Stimulated activated naive CD8-positive, alpha-beta T cell treated with anti-CD3 and anti-CD28 coated beads, Interleukin-15, amount 100 ng/mL, for 72 hours (primary cell): ENCODE measurements at regions not wholly inside any gene's neighbourhood (a gene's known extent, or its start where the extent isn't known, plus 50 kb on each side); places are given as distances from the start of the nearest gene placed in this dataset.
A peak's percentile ranks its signal among the peaks of the same experiment; 100 is the strongest.

Experiments
- ATAC-seq: fragments of 150-1000 bp; cut with Tn5 transposase; 2 replicates; pipeline ENCODE4 v1.10.0; 2021; ENCODE audit warnings: mild to moderate bottlenecking, moderate library complexity
- DNase-seq, 2 donors: peaks; one replicate each; pipeline ENCODE4 v3.0.0; 2021 to 2022
- H3K27ac Mint-ChIP-seq, 2 donors: one replicate each; pipeline ENCODE4 v1.8.0; 2022; ENCODE audit warnings: mild to moderate bottlenecking in 2 of 2, mixed read lengths in 2 of 2, moderate library complexity in 2 of 2
- H3K27me3 Mint-ChIP-seq: one replicate; pipeline ENCODE4 v1.8.0; 2022; ENCODE audit warnings: mixed read lengths
- H3K4me1 Mint-ChIP-seq: one replicate; pipeline ENCODE4 v1.8.0; 2022; ENCODE audit warnings: mild to moderate bottlenecking, mixed read lengths
- H3K4me3 Mint-ChIP-seq, 2 donors: one replicate each; pipeline ENCODE4 v1.8.0; 2022; ENCODE audit warnings: mild to moderate bottlenecking in 2 of 2, mixed read lengths in 2 of 2, moderate library complexity in 1 of 2
- H3K9me3 Mint-ChIP-seq, 2 donors: one replicate each; pipeline ENCODE4 v1.8.0; 2022; ENCODE audit warnings: mixed read lengths in 2 of 2

- no peaks in the 10 kb centered on the region for H3K27me3 Mint-ChIP-seq
- H3K27ac Mint-ChIP-seq, result no peak overlapping the region
- DNase-seq (no peak), ATAC-seq (no peak)
- H3K4me1 Mint-ChIP-seq, result no peaks in the 10 kb centered on the region
- H3K9me3 Mint-ChIP-seq, result no peaks in the 10 kb centered on the region
- no peak overlapping the region for H3K4me3 Mint-ChIP-seq
Measured at GRCh38 chr18:45236676-45237075, 378.6 kb upstream of the SLC14A2 start.

- no peak overlapping the region for H3K27ac Mint-ChIP-seq
- DNase-seq (no peak), ATAC-seq (no peak)
- no peak overlapping the region for H3K4me3 Mint-ChIP-seq
- H3K27me3 Mint-ChIP-seq, result no peaks in the 10 kb centered on the region
- no peaks in the 10 kb centered on the region for H3K9me3 Mint-ChIP-seq
- H3K4me1 Mint-ChIP-seq, result no peaks in the 10 kb centered on the region
Measured at GRCh38 chr18:45237343-45238098, 377.8 kb upstream of the SLC14A2 start.

DNA sequence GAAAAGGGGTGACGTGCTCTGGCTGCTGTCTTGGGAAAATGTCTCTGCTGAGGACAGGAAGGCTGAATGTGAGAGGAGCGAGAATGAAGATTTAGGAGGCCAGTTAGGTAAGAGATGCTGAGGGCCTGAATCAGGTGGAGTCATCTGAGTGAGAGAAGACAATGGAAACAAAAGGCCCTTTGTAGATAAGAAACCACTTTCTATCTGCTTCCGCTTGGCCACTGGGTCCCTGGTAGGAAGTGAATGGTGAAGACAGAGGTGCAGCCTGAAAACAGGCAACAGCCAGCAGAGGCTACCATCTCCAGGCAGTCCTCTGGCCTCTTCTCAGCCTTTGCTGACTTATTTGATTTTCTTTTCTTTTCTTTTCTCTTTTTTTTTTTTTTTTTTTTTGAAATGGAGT is 374.0 kb upstream of the SLC14A2 start:
- no peak for ATAC-seq
- Mint-ChIP-seq H3K9me3 (no peaks in the 10 kb centered on the region), H3K27ac (no peak overlapping the region), H3K27me3 (no peaks in the 10 kb centered on the region), H3K4me3 (no peak overlapping the region), H3K4me1 (no peaks in the 10 kb centered on the region)
- DNase-seq, result no peak

DNA sequence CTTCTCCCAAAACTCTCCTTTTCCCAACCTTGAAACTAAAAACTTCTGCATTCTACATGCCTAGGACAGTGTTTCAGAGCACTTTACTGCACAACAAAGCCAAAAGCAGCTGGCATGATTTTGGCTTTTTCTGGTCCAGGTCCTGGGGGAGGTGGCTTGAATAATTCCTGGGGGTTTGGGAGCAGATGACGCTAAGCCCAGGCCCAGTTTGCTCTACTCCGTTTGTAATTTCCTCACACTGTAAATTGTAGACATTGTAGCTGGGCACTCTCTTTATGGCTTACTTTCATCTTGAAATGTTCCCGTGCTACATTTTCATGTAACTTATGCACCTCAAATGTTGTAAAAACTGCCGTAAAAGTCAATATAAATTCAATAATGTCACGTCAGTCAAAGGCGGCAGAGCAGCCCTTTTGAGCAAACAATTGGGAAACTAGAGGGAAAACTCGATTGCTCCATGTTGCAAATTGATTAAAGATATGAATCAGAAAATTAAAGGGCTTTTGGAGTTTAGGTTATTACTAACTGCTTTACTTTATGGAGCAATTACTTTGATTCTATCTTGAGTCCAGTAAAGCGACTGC is 373.2 kb upstream of the SLC14A2 start:
- DNase-seq, result no peak
- Mint-ChIP-seq H3K4me3 (no peak overlapping the region), H3K4me1 (no peaks in the 10 kb centered on the region), H3K27ac (peak overlapping the region in 1 of 2 donors; percentile 44), H3K9me3 (no peaks in the 10 kb centered on the region), H3K27me3 (no peaks in the 10 kb centered on the region)
- ATAC-seq, result no peak

- Mint-ChIP-seq H3K27ac (no peak overlapping the region), H3K4me1 (no peaks in the 10 kb centered on the region), H3K27me3 (no peaks in the 10 kb centered on the region), H3K9me3 (no peaks in the 10 kb centered on the region), H3K4me3 (no peak overlapping the region)
- ATAC-seq (no peak), DNase-seq (no peak)
Measured at GRCh38 chr18:45243340-45244110, 371.8 kb upstream of the SLC14A2 start.

DNA sequence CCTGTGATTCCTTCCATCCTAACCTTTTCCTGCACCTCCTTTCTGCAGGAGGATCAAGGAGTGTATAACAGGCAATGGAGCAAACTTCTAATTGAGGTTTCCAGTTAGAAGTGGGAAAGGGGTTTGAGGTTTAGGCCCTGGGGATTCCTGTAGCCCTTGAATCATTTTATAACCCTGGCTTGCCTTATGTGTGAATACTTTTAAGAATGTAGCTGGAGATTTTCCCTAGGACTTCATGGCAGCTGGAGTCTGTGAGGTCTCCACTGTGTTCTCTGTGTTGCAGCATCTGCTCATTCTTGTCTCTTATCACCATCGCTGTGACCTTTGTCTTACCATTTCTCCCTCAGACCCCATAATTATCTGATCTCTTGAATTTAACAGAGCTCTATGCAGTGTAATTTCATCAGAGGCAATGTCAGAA is 370.2 kb upstream of the SLC14A2 start:
- H3K4me1 Mint-ChIP-seq, result no peaks in the 10 kb centered on the region
- no peak overlapping the region for H3K4me3 Mint-ChIP-seq
- no peak for DNase-seq
- peak overlapping the region in 1 of 2 donors; percentile 15 for H3K27ac Mint-ChIP-seq
- H3K9me3 Mint-ChIP-seq, result no peaks in the 10 kb centered on the region
- ATAC-seq, result no peak
- H3K27me3 Mint-ChIP-seq, result no peaks in the 10 kb centered on the region

GRCh38 chr18:45248240-45248903 is 366.9 kb upstream of the SLC14A2 start:
- DNase-seq, result no peak
- Mint-ChIP-seq H3K9me3 (no peaks in the 10 kb centered on the region), H3K27ac (no peak overlapping the region), H3K27me3 (no peaks in the 10 kb centered on the region), H3K4me3 (no peak overlapping the region), H3K4me1 (no peaks in the 10 kb centered on the region)
- no peak for ATAC-seq

- H3K4me3 Mint-ChIP-seq, result no peak overlapping the region
- no peak overlapping the region for H3K27ac Mint-ChIP-seq
- no peaks in the 10 kb centered on the region for H3K9me3 Mint-ChIP-seq
- DNase-seq (no peak), ATAC-seq (no peak)
- H3K27me3 Mint-ChIP-seq, result no peaks in the 10 kb centered on the region
- H3K4me1 Mint-ChIP-seq, result no peaks in the 10 kb centered on the region
Measured at GRCh38 chr18:45249246-45249661, 366.0 kb upstream of the SLC14A2 start.

GRCh38 chr18:45250479-45250878 is 364.8 kb upstream of the SLC14A2 start:
- Mint-ChIP-seq H3K27me3 (no peaks in the 10 kb centered on the region), H3K4me1 (no peaks in the 10 kb centered on the region), H3K9me3 (no peaks in the 10 kb centered on the region), H3K4me3 (no peak overlapping the region), H3K27ac (no peak overlapping the region)
- no peak for ATAC-seq
- DNase-seq, result no peak

DNA sequence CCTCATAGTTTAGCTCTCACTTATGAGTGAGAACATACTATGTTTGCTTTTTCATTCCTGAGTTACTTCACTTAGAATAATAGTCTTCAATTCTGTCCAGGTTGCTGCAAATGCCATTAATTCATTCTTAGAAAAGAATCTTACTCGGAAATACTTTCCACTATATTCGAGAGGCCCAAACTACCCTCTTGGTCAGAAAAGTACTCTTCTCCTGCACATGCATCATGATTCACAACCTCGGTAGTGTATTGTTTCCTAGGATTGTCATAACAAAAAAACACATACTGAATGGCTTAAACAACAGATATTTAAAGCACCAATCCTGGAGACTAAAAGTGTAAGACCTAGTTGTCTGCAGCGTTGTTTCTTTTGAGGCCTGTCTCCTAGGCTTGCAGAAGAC is 364.0 kb upstream of the SLC14A2 start:
- H3K4me1 Mint-ChIP-seq, result no peaks in the 10 kb centered on the region
- DNase-seq (no peak), ATAC-seq (no peak)
- H3K9me3 Mint-ChIP-seq, result no peaks in the 10 kb centered on the region
- H3K27me3 Mint-ChIP-seq, result no peaks in the 10 kb centered on the region
- no peak overlapping the region for H3K4me3 Mint-ChIP-seq
- H3K27ac Mint-ChIP-seq, result no peak overlapping the region

DNA sequence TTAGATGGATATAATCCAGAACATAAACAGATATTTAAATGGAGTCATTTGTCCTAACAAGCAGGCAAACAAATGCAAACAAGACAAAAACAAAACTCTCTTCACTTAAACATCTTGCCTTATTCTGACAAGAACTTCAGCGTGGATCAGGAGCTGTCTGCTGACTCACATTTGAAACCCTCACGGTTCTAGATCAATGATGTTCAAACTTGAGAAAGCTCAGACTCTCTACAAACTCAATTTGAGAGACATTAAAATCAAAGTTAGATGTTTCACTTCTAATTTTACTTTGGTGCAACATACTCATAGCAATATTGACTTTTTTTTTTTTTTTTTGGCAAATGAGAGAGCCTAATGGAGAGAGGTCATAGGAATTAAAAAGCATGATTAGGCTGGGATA is 362.8 kb upstream of the SLC14A2 start:
- Mint-ChIP-seq H3K9me3 (no peaks in the 10 kb centered on the region), H3K4me1 (no peaks in the 10 kb centered on the region), H3K27me3 (no peaks in the 10 kb centered on the region), H3K4me3 (no peak overlapping the region), H3K27ac (no peak overlapping the region)
- DNase-seq (no peak), ATAC-seq (no peak)

- no peak overlapping the region for H3K4me3 Mint-ChIP-seq
- no peak for DNase-seq
- no peaks in the 10 kb centered on the region for H3K4me1 Mint-ChIP-seq
- no peaks in the 10 kb centered on the region for H3K9me3 Mint-ChIP-seq
- H3K27me3 Mint-ChIP-seq, result no peaks in the 10 kb centered on the region
- no peak overlapping the region for H3K27ac Mint-ChIP-seq
- no peak for ATAC-seq
Measured at GRCh38 chr18:45253056-45253565, 362.2 kb upstream of the SLC14A2 start.

- H3K9me3 Mint-ChIP-seq, result no peaks in the 10 kb centered on the region
- no peaks in the 10 kb centered on the region for H3K4me1 Mint-ChIP-seq
- DNase-seq (no peak), ATAC-seq (no peak)
- H3K27me3 Mint-ChIP-seq, result no peaks in the 10 kb centered on the region
- H3K27ac Mint-ChIP-seq, result no peak overlapping the region
- H3K4me3 Mint-ChIP-seq, result no peak overlapping the region
Measured at GRCh38 chr18:45253973-45254708, 361.1 kb upstream of the SLC14A2 start.

- no peaks in the 10 kb centered on the region for H3K4me1 Mint-ChIP-seq
- H3K27me3 Mint-ChIP-seq, result no peaks in the 10 kb centered on the region
- no peak overlapping the region for H3K4me3 Mint-ChIP-seq
- ATAC-seq (no peak), DNase-seq (no peak)
- H3K9me3 Mint-ChIP-seq, result no peaks in the 10 kb centered on the region
- H3K27ac Mint-ChIP-seq, result peak overlapping the region in 1 of 2 donors; percentile 8
Measured at GRCh38 chr18:45254709-45255082, 360.6 kb upstream of the SLC14A2 start.

DNA sequence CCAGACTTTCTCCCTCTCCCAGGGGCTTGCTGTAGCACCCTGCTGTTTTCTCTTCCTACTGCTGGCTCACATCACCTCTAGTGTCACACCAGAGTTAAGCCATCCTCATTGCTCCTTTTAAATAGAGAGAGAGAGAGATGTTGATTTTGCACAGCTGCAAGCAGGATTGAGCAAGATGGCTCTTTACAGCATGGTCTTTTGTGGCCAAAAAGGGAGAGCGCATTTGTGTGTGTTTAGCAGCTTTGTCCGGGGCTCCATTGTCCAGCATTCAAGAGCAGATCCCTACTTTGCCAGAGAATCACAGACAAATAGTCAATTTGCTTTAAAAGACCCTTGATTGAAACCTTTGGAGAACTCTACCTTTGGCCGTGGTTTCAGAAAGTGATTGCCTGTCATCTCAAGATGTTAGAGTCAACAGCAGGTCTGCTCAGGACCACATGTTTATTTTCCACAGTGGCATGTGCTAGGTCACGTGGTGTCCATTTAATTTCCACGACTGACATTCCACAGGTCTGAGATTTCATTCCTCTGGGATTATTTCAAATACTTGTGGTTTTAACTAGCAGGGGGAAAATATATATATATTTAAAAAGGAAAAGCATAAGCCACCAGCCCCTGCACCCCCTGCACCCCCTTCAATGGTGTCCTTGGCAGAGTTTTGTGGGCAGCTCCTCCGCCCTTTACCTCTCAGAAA is 359.9 kb upstream of the SLC14A2 start:
- Mint-ChIP-seq H3K4me3 (no peak overlapping the region), H3K9me3 (no peaks in the 10 kb centered on the region), H3K27ac (no peak overlapping the region), H3K27me3 (no peaks in the 10 kb centered on the region), H3K4me1 (no peaks in the 10 kb centered on the region)
- no peak for ATAC-seq
- DNase-seq, result no peak
